WTC11 (cell line): ENCODE measurements at regions not wholly inside any gene's neighbourhood (a gene's known extent, or its start where the extent isn't known, plus 50 kb on each side); places are given as distances from the start of the nearest gene placed in this dataset.

Source experiments
- ATAC-seq: fragments of 200-7000 bp; cut with Tn5 transposase; 2 replicates; pipeline ENCODE4 v1.10.0; 2021; ENCODE audit warnings: mild to moderate bottlenecking, moderate library complexity
- CTCF ChIA-PET: fragments of 300-600 bp; sonication (Branson Sonifier 250); formaldehyde crosslinking; loops from one replicate; lab custom pipeline; 2021; ENCODE audit warnings: antibody characterized with exemption; lab: Charles Lee
- POLR2A ChIA-PET: fragments of 350-600 bp; sonication (Branson Sonifier 250); formaldehyde crosslinking; loops from one replicate; lab custom pipeline; 2021; ENCODE audit warnings: antibody characterized with exemption; lab: Charles Lee
- DNase-seq: peaks from one replicate; pipeline ENCODE4 v3.0.0; 2021; ENCODE audit warnings: low spot score
- H3K27ac Mint-ChIP-seq: 2 replicates; pipeline ENCODE4 v1.8.0; 2021; ENCODE audit warnings: mixed read lengths
- H3K27me3 Mint-ChIP-seq: 2 replicates; pipeline ENCODE4 v1.8.0; 2021; ENCODE audit warnings: low read depth, mild to moderate bottlenecking, moderate library complexity, mixed read lengths
- H3K36me3 Mint-ChIP-seq: 2 replicates; pipeline ENCODE4 v1.8.0; 2021; ENCODE audit warnings: mixed read lengths
- H3K4me1 Mint-ChIP-seq: 2 replicates; pipeline ENCODE4 v1.8.0; 2022; ENCODE audit warnings: mixed read lengths
- H3K4me3 Mint-ChIP-seq: 2 replicates; pipeline ENCODE4 v1.8.0; 2021; ENCODE audit warnings: mild to moderate bottlenecking, moderate library complexity, mixed read lengths
- H3K9me3 Mint-ChIP-seq: 2 replicates; pipeline ENCODE4 v1.8.0; 2021; ENCODE audit warnings: mixed read lengths
- AR ChIP-seq: fragments of 250-450 bp; sonication (Bioruptor Pico); IDR thresholded peaks from 2 replicates; pipeline ENCODE4 v1.9.0; 2021; ENCODE audit warnings: mild to moderate bottlenecking
- GABPB1 ChIP-seq: sonication (generic); formaldehyde crosslinking; IDR thresholded peaks from 2 replicates; pipeline ENCODE4 v1.8.1; 2023; ENCODE audit warnings: mild to moderate bottlenecking, missing genetic modification reagents
- MXD4 ChIP-seq: fragments of 250-450 bp; sonication (Bioruptor Pico); IDR thresholded peaks from 2 replicates; pipeline ENCODE4 v1.8.0; 2021; ENCODE audit warnings: mild to moderate bottlenecking, moderate library complexity, borderline replicate concordance
- ZNF219 ChIP-seq: sonication (generic); formaldehyde crosslinking; IDR thresholded peaks from 2 replicates; pipeline ENCODE4 v1.8.0; 2023; ENCODE audit warnings: missing genetic modification reagents, mild to moderate bottlenecking, borderline replicate concordance
- ZNF423 ChIP-seq: fragments of 250-450 bp; sonication (Bioruptor Pico); IDR thresholded peaks from 2 replicates; pipeline ENCODE4 v2.1.2; 2022; ENCODE audit warnings: mild to moderate bottlenecking, moderate library complexity
- TF ChIP-seq, protein P1 (sequence below): sonication (generic); formaldehyde crosslinking; IDR thresholded peaks from 2 replicates; pipeline ENCODE4 v1.8.0; 2022; ENCODE audit warnings: mild to moderate bottlenecking, missing genetic modification reagents
- TF ChIP-seq, protein P2 (sequence below): sonication (generic); formaldehyde crosslinking; IDR thresholded peaks from 2 replicates; pipeline ENCODE4 v1.8.1; 2022; ENCODE audit warnings: mild to moderate bottlenecking, missing genetic modification reagents, moderate library complexity, borderline replicate concordance

GRCh38 chr13:102928941-102929675 is 83.3 kb downstream of the ERCC5 start:
- H3K27ac Mint-ChIP-seq, result no peak overlapping the region
- no peaks in the 10 kb centered on the region for H3K4me1 Mint-ChIP-seq
- no peak for ATAC-seq
- no peaks in the 10 kb centered on the region; the same call in 1 of the 2 replicates for H3K27me3 Mint-ChIP-seq
- DNase-seq, result no peak
- ChIA-PET CTCF (interaction anchor here (1.0 kb wide), 1 partner anchor 13 kb away, joined by 3 read pairs; no protein-coding TSS in a partner anchor), POLR2A (no interaction called here)
- no peak overlapping the region for H3K4me3 Mint-ChIP-seq
- TF ChIP-seq GABPB1 (CRISPR knock-in tag) (no peak), MXD4 (no peak), ZNF219 (CRISPR knock-in tag) (no peak), ZNF423 (CRISPR knock-in tag) (no peak), AR (CRISPR knock-in tag) (no peak)
- TF ChIP-seq, protein P1, sequence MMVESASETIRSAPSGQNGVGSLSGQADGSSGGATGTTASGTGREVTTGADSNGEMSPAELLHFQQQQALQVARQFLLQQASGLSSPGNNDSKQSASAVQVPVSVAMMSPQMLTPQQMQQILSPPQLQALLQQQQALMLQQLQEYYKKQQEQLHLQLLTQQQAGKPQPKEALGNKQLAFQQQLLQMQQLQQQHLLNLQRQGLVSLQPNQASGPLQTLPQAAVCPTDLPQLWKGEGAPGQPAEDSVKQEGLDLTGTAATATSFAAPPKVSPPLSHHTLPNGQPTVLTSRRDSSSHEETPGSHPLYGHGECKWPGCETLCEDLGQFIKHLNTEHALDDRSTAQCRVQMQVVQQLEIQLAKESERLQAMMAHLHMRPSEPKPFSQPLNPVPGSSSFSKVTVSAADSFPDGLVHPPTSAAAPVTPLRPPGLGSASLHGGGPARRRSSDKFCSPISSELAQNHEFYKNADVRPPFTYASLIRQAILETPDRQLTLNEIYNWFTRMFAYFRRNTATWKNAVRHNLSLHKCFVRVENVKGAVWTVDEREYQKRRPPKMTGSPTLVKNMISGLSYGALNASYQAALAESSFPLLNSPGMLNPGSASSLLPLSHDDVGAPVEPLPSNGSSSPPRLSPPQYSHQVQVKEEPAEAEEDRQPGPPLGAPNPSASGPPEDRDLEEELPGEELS (CRISPR knock-in tag), result no peak
- TF ChIP-seq, protein P2, sequence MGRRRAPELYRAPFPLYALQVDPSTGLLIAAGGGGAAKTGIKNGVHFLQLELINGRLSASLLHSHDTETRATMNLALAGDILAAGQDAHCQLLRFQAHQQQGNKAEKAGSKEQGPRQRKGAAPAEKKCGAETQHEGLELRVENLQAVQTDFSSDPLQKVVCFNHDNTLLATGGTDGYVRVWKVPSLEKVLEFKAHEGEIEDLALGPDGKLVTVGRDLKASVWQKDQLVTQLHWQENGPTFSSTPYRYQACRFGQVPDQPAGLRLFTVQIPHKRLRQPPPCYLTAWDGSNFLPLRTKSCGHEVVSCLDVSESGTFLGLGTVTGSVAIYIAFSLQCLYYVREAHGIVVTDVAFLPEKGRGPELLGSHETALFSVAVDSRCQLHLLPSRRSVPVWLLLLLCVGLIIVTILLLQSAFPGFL, result no peak
- H3K9me3 Mint-ChIP-seq, result peaks cover 17% of the 10 kb centered on the region
- H3K36me3 Mint-ChIP-seq, result no peaks in the 10 kb centered on the region
